H1 (cell line): ENCODE measurements at regions not wholly inside any gene's neighbourhood (a gene's known extent, or its start where the extent isn't known, plus 50 kb on each side); places are given as distances from the start of the nearest gene placed in this dataset.

Experiments
- CEBPB ChIP-seq: IDR thresholded peaks from 2 replicates; pipeline ENCODE4 v1.6.1; 2012; ENCODE audit warnings: low read depth, low read length
- CHD7 ChIP-seq: fragments of 300-600 bp; sonication (generic); IDR thresholded peaks from 2 replicates; pipeline ENCODE4 v1.7.1; 2012; ENCODE audit warnings: low read length, moderate library complexity, mild to moderate bottlenecking, inconsistent platforms; ENCODE audit not compliant: insufficient replicate concordance
- EZH2 ChIP-seq: fragments of 200-600 bp; sonication (generic); IDR thresholded peaks from 2 replicates; pipeline ENCODE4 v1.7.1; 2012; ENCODE audit warnings: low read depth, mild to moderate bottlenecking, moderate library complexity, low read length, inconsistent platforms; ENCODE audit not compliant: severe bottlenecking
- GTF2F1 ChIP-seq: IDR thresholded peaks from 2 replicates; pipeline ENCODE4 v1.6.1; 2012; ENCODE audit warnings: low read depth, low read length, improper control_type of control experiment, borderline replicate concordance
- JUN ChIP-seq: IDR thresholded peaks from 2 replicates; pipeline ENCODE4 v1.6.1; 2011; ENCODE audit warnings: low read depth, mild to moderate bottlenecking, improper control_type of control experiment, low read length
- KDM1A ChIP-seq: fragments of 200-600, 300-600 bp; sonication (generic); IDR thresholded peaks from 2 replicates; pipeline ENCODE4 v1.7.1; 2016; ENCODE audit warnings: mild to moderate bottlenecking, low read length, borderline replicate concordance
- KDM4A ChIP-seq: IDR thresholded peaks from one replicate; pipeline ENCODE4 v1.7.1; 2012; ENCODE audit warnings: low read depth, mild to moderate bottlenecking, moderate library complexity, low read length, inconsistent platforms; ENCODE audit not compliant: severe bottlenecking
- POLR2AphosphoS5 ChIP-seq: IDR thresholded peaks from 2 replicates; pipeline ENCODE4 v1.6.1; 2011; ENCODE audit warnings: low read depth, low read length
- POU5F1 ChIP-seq: IDR thresholded peaks from 2 replicates; pipeline ENCODE4 v1.6.1; 2011; ENCODE audit warnings: low read depth, mild to moderate bottlenecking, low read length, moderate library complexity
- SRF ChIP-seq: IDR thresholded peaks from 2 replicates; pipeline ENCODE4 v1.6.1; 2011; ENCODE audit warnings: mild to moderate bottlenecking, low read depth, low read length, moderate library complexity
- ZNF274 ChIP-seq: IDR thresholded peaks from 2 replicates; pipeline ENCODE4 v1.7.0; 2012; ENCODE audit warnings: low read length, borderline replicate concordance; ENCODE audit errors: extremely low read depth

- no peak for TF ChIP-seq CHD7
- no peak for TF ChIP-seq KDM1A
- no peak for TF ChIP-seq EZH2
- no peak for TF ChIP-seq ZNF274
- no peak for TF ChIP-seq JUN
- TF ChIP-seq SRF: no peak
- TF ChIP-seq KDM4A: no peak
- no peak for TF ChIP-seq GTF2F1
- no peak for TF ChIP-seq POLR2AphosphoS5
- TF ChIP-seq CEBPB: no peak
- no peak for TF ChIP-seq POU5F1
Measured at GRCh38 chr3:115552007-115552406, 71.3 kb upstream of the GAP43 start (continued).
